Activated T-cell treated with anti-CD3 and anti-CD28 coated beads, Interleukin-2, amount 50 U/mL, for 72 hours (primary cell): ENCODE measurements at regions not wholly inside any gene's neighbourhood (a gene's known extent, or its start where the extent isn't known, plus 50 kb on each side); places are given as distances from the start of the nearest gene placed in this dataset.
"Not testable (repeated sequence)": the region's sequence is repeated elsewhere in the genome, so short reads cannot be mapped to it uniquely, and the experiment has no call there.

Experiments
- ATAC-seq, 2 donors: fragments of 150-1000 bp; cut with Tn5 transposase; replicated peaks in 1 of 2; 2 replicates each; pipeline ENCODE4 v1.10.0; 2021; ENCODE audit warnings: moderate library complexity in 2 of 2, mild to moderate bottlenecking in 1 of 2
- DNase-seq, 2 donors: peaks; one replicate each; pipeline ENCODE4 v3.0.0; 2021 to 2022; ENCODE audit warnings: mixed read lengths in 1 of 2
- H3K27ac Mint-ChIP-seq: one replicate; pipeline ENCODE4 v1.8.0; 2022; ENCODE audit warnings: mild to moderate bottlenecking, moderate library complexity, mixed read lengths
- H3K27me3 Mint-ChIP-seq: one replicate; pipeline ENCODE4 v1.8.0; 2022; ENCODE audit warnings: low read depth, mixed read lengths
- H3K36me3 Mint-ChIP-seq, 2 donors: one replicate each; pipeline ENCODE4 v1.8.0; 2022; ENCODE audit warnings: mixed read lengths in 2 of 2, mild to moderate bottlenecking in 1 of 2; ENCODE audit not compliant: insufficient read depth in 2 of 2
- H3K4me1 Mint-ChIP-seq: one replicate; pipeline ENCODE4 v1.8.0; 2022; ENCODE audit warnings: low read depth, mixed read lengths
- H3K4me3 Mint-ChIP-seq, 2 donors: one replicate each; pipeline ENCODE4 v1.8.0; 2022; ENCODE audit warnings: mild to moderate bottlenecking in 2 of 2, mixed read lengths in 2 of 2, moderate library complexity in 2 of 2
- H3K9me3 Mint-ChIP-seq, 2 donors: one replicate each; pipeline ENCODE4 v1.8.0; 2022; ENCODE audit warnings: mixed read lengths in 2 of 2

GRCh38 chr2:7167801-7168411 is 250.7 kb downstream of the RNF144A start:
- Mint-ChIP-seq H3K27ac (no peak overlapping the region), H3K4me3 (no peak overlapping the region), H3K9me3 (no peaks in the 10 kb centered on the region), H3K4me1 (no peaks in the 10 kb centered on the region), H3K27me3 (no peaks in the 10 kb centered on the region), H3K36me3 (peaks cover 0 to 3% of the 10 kb centered on the region in 2 donors)
- ATAC-seq: no peak
- no peak for DNase-seq

DNA sequence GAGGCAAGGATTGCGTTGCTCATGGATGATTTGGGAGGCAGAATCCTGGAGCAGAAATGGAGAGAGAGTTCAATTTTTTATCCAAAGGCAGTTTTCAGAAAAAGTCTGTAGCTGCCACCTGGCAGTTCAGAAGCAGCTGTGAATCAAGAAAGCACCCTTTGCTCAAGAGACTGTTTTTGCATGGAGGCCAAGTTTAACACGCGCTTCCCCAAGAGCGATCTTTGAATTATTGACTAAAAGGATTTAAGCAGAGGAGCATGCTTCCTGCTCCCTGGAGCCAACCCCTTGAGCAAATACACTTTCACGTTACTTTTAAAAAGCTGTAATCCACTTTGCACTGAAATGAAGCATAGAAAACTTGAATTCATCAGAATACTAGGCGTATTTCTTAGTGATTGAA is 252.4 kb downstream of the RNF144A start:
- Mint-ChIP-seq H3K36me3 (peaks cover 0 to 3% of the 10 kb centered on the region in 2 donors), H3K27me3 (no peaks in the 10 kb centered on the region), H3K9me3 (peaks cover 0 to 2% of the 10 kb centered on the region in 2 donors), H3K4me1 (no peaks in the 10 kb centered on the region), H3K4me3 (no peak overlapping the region), H3K27ac (no peak overlapping the region)
- no peak for ATAC-seq
- DNase-seq: no peak

DNA sequence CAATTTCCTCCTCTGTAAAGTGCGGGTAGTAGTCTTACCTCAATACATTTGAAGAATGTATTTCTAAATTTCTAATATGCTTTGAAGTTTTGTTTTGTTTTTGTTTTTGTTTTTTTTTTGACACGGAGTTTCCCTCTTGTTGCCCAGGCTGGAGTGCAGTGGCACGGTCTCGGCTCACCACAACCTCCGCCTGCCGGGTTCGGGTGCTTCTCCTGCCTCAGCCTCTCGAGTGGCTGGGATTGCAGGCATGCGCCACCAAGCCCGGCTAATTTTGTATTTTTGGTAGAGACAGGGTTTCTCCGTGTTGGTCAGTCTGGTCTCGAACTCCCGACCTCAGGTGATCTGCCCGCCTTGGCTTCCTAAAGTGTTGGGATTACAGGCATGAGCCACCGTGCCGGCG is 261.8 kb downstream of the RNF144A start:
- not testable (repeated sequence) for H3K27me3 Mint-ChIP-seq, H3K27ac Mint-ChIP-seq, H3K4me3 Mint-ChIP-seq, DNase-seq, ATAC-seq, H3K4me1 Mint-ChIP-seq, H3K36me3 Mint-ChIP-seq, H3K9me3 Mint-ChIP-seq

DNA sequence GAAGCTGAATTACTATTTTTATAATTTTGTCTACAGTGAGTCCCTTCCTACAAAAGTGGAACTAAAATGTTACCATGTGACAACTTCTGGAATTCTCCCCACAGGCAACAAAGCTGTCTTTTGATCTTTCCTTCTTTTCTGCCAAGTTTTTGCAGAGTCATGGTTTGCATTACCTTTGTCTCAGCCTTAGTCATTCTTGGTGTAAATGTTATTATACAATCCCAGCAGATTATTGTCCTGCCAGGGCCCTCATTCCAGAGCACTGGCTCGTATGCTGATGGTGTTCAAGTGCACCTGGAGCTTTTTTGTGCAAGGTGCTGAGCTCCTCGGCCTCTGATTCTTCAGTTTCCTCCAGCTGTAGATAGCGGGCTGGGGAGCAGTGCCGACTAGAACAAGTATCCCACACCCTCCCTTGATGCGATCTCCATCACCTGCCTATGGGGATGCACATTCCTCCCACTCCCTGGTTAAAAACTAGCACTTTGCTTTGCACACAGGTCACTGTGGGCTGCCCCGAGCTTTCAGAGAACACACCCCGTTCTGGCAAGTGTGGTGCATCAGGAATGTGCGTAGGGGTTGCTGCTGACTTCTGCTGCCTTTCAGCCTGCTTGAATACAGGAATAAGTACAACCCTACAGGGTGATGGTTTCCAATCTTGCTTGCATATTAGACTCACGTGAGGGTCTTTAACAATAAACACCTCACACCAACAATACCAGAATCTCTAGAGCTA is 263.6 kb downstream of the RNF144A start:
- Mint-ChIP-seq H3K27ac (no peak overlapping the region), H3K4me1 (no peaks in the 10 kb centered on the region), H3K9me3 (peaks cover 0 to 2% of the 10 kb centered on the region in 2 donors), H3K36me3 (peaks cover 0 to 1% of the 10 kb centered on the region in 2 donors), H3K27me3 (no peaks in the 10 kb centered on the region), H3K4me3 (no peak overlapping the region)
- no peak for ATAC-seq
- DNase-seq: no peak

- H3K27ac Mint-ChIP-seq: no peak overlapping the region
- no peaks in the 10 kb centered on the region for H3K9me3 Mint-ChIP-seq
- H3K4me1 Mint-ChIP-seq: no peaks in the 10 kb centered on the region
- DNase-seq: no peak
- no peaks in the 10 kb centered on the region for H3K27me3 Mint-ChIP-seq
- ATAC-seq: no peak
- no peaks in the 10 kb centered on the region for H3K36me3 Mint-ChIP-seq
- H3K4me3 Mint-ChIP-seq: no peak overlapping the region
Observed at GRCh38 chr2:7182525-7182924, 265.3 kb downstream of the RNF144A start.

DNA sequence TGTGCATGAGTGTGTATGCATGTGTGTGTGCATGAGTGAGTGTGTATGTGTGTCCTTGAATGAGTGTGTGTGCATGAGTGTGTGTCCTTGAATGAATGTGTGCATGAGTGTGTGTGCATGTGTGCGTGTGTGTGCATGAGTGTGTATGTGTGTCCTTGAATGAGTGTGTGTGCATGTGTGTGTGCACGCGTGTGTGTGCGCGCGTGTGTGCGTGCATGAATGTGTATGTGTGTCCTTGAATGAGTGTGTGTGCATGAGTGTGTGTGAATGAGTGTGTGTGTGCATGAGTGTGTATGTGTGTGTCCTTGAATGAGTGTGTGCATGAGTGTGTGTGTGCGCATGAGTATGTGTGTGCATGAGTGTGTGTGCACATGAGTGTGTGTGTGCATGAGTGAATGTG is 271.9 kb downstream of the RNF144A start:
- no peak for DNase-seq
- H3K4me3 Mint-ChIP-seq: no peak overlapping the region
- H3K4me1 Mint-ChIP-seq: peaks cover 16% of the 10 kb centered on the region
- ATAC-seq: no peak
- no peaks in the 10 kb centered on the region for H3K9me3 Mint-ChIP-seq
- no peak overlapping the region for H3K27ac Mint-ChIP-seq
- no peaks in the 10 kb centered on the region for H3K36me3 Mint-ChIP-seq
- H3K27me3 Mint-ChIP-seq: no peaks in the 10 kb centered on the region

DNA sequence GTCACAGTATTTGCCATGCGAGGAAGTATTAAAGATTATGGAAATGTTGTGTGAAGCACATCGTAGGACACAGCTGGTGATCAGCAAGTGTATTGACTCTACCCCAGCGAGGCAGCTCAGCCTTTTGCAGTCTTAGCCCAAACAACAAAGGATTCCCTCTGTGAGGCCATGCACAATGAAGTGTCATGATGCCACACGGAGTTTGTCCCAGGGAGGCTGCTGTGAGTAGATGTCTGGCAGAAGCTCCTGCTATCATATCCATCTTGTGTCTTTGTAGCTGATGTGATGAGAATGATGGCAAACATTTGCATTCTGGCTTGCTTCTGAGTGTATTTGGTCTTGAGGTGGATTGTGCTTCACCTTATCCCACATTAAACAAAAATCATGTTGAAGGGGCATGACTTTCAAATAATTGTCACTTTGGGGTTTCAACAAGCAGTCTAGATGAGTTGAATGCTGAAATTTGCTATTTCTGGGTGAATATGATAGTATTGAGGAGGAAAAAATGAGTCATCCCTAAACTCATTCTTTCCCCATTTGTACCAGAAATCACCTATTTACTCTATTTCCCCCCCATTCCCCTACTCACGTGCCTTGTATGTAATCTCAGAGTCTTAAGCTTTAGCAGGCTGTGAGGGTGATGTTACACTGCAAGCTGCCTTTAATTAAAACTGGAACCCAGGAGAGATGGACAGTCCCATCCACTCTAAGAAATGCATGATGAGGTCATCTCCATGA is 273.5 kb downstream of the RNF144A start:
- Mint-ChIP-seq H3K4me3 (no peak overlapping the region), H3K27ac (no peak overlapping the region)
- peak; percentile 52 to 62 for ATAC-seq

DNA sequence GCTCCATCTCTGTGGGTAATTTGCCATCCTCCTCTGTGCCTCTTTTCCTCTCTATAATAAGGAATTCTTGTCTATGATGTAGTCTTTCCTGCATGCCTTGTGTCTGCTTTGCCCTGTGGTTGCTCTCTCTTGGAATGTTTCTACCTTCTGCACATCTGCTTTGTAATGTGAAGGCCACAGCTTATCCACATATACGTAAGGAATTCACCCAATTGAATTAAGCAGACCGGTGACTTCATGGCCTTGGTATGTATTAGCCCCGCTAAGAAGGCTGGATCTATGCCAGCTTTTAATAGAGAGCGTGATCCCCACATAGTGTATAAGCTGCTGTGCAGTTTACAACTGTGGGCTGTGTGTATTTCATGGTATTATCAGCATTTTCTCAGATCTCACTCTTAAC is 274.7 kb downstream of the RNF144A start:
- no peak for DNase-seq
- no peak overlapping the region for H3K27ac Mint-ChIP-seq
- no peaks in the 10 kb centered on the region for H3K36me3 Mint-ChIP-seq
- no peak for ATAC-seq
- no peak overlapping the region for H3K4me3 Mint-ChIP-seq
- H3K27me3 Mint-ChIP-seq: no peaks in the 10 kb centered on the region
- H3K9me3 Mint-ChIP-seq: no peaks in the 10 kb centered on the region
- peaks cover 16% of the 10 kb centered on the region for H3K4me1 Mint-ChIP-seq

More for the DNA sequence above, 273.5 kb downstream of the RNF144A start:
- DNase-seq: no peak
- H3K4me1 Mint-ChIP-seq: peaks cover 16% of the 10 kb centered on the region
- H3K9me3 Mint-ChIP-seq: no peaks in the 10 kb centered on the region
- H3K36me3 Mint-ChIP-seq: no peaks in the 10 kb centered on the region
- no peaks in the 10 kb centered on the region for H3K27me3 Mint-ChIP-seq

DNA sequence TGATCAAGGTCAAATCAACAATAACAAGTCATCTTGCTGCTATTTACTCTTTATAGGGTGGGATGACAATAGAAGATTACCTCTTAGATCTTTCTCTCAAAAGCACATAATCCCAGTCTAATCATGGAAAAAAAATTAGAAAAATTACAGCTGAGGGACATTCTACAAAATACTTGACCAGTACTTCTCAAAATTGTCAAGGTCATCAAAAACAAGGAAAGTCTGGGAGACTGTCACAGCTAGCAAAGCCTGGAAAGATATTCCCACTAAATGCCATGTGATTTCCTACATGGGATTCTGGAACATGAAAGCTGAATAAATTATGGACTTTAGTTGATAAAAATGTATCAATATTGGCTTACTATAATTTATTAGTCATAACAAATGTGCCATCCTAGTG is 276.2 kb downstream of the RNF144A start:
- Mint-ChIP-seq H3K4me1 (peaks cover 16% of the 10 kb centered on the region), H3K4me3 (no peak overlapping the region), H3K27ac (no peak overlapping the region), H3K9me3 (peaks cover under 1 to 1% of the 10 kb centered on the region in 2 donors), H3K27me3 (no peaks in the 10 kb centered on the region), H3K36me3 (peaks cover 0 to 3% of the 10 kb centered on the region in 2 donors)
- no peak for ATAC-seq
- DNase-seq: no peak

DNA sequence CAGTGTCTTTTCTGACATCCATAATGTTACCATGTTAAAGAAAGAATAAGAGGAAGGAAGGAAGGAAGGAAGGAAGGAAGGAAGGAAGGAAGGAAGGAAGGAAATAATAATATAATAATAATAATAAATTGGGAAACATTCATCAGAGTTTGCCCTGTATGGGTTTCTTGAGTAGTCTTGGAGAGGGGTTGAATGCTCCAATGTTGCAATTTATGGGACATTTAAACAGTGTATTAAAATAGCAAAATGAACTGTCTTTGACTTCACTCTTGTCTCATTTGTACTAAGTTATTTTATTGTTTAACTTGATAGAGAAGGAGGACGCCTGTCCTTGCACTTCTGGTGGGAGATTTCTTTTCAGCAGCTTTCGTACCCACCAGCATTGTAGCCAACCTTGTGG is 277.7 kb downstream of the RNF144A start:
- no peaks in the 10 kb centered on the region for H3K27me3 Mint-ChIP-seq
- H3K4me1 Mint-ChIP-seq: peaks cover 16% of the 10 kb centered on the region
- H3K36me3 Mint-ChIP-seq: peaks cover 0 to 3% of the 10 kb centered on the region in 2 donors
- peaks cover 1 to 2% of the 10 kb centered on the region in 2 donors for H3K9me3 Mint-ChIP-seq
- no peak overlapping the region for H3K4me3 Mint-ChIP-seq
- ATAC-seq (no peak), DNase-seq (no peak)
- H3K27ac Mint-ChIP-seq: no peak overlapping the region

DNA sequence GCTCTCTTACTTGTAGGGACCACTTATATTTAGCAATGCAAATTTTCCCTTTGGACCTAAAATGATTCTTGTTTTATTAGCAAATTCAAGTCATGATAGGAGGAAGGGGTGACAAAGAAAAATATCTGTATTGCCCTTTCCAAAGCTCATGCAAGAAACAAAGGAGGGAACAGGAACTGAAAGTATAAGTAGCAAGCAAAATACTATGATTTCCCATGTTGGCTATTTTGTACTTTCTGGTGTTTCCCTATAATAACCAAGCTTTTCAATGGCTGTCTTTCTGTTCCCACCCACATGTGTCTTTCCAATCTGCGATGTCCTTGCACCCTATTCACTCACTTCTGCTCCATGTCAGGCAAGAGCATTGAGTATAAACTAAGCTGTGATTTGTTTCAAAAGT is 279.7 kb downstream of the RNF144A start:
- Mint-ChIP-seq H3K9me3 (peaks cover 1 to 2% of the 10 kb centered on the region in 2 donors), H3K27ac (no peak overlapping the region), H3K4me1 (no peaks in the 10 kb centered on the region), H3K36me3 (peaks cover 0 to 3% of the 10 kb centered on the region in 2 donors), H3K4me3 (no peak overlapping the region), H3K27me3 (no peaks in the 10 kb centered on the region)
- ATAC-seq: no peak
- no peak for DNase-seq

GRCh38 chr2:7201851-7202250 is 284.6 kb downstream of the RNF144A start:
- Mint-ChIP-seq H3K36me3 (peaks cover 0 to 3% of the 10 kb centered on the region in 2 donors), H3K4me1 (peaks cover 5% of the 10 kb centered on the region), H3K27me3 (no peaks in the 10 kb centered on the region), H3K27ac (no peak overlapping the region), H3K4me3 (no peak overlapping the region), H3K9me3 (peaks cover 1 to 2% of the 10 kb centered on the region in 2 donors)
- DNase-seq (no peak), ATAC-seq (no peak)

GRCh38 chr2:7203056-7203467 is 285.9 kb downstream of the RNF144A start:
- Mint-ChIP-seq H3K36me3 (peaks cover 0 to 2% of the 10 kb centered on the region in 2 donors), H3K27ac (peak overlapping the region; percentile 60), H3K9me3 (peaks cover 1 to 2% of the 10 kb centered on the region in 2 donors), H3K4me1 (peaks cover 5% of the 10 kb centered on the region), H3K4me3 (no peak overlapping the region), H3K27me3 (no peaks in the 10 kb centered on the region)
- ATAC-seq (peak; percentile 50 to 58), DNase-seq (peak; percentile 44 to 67)
